Keratinocyte (primary cell): ENCODE measurements at regions not wholly inside any gene's neighbourhood (a gene's known extent, or its start where the extent isn't known, plus 50 kb on each side); places are given as distances from the start of the nearest gene placed in this dataset.

Experiments
- DNase-seq: peaks from one replicate; pipeline ENCODE4 v3.0.0-alpha.2; 2011; ENCODE audit warnings: low read depth, missing footprints, low spot score
- FAIRE-seq: peaks from 2 replicates; lab custom pipeline; 2011; peaks lifted over from hg19 to GRCh38; lab: Jason Lieb, UNC
- H2AFZ ChIP-seq: 2 replicates; pipeline ENCODE4 v1.6.0; 2012; ENCODE audit warnings: low read length, control low read depth, inconsistent platforms; ENCODE audit not compliant: control insufficient read depth
- H3K27ac ChIP-seq: 2 replicates; pipeline ENCODE4 v1.5.1; 2011; ENCODE audit warnings: low read length; ENCODE audit not compliant: control insufficient read depth, insufficient read depth
- H3K27me3 ChIP-seq: 3 replicates; pipeline ENCODE4 v1.6.0; 2011; ENCODE audit warnings: low read length; ENCODE audit not compliant: control insufficient read depth, insufficient read depth; ENCODE audit errors: extremely low read depth
- H3K36me3 ChIP-seq, 2 experiments: 2 replicates in 1 of 2; 3 replicates in 1 of 2; pipeline ENCODE4 v1.5.1; 2011; ENCODE audit warnings: low read length in 2 of 2, mild to moderate bottlenecking in 1 of 2; ENCODE audit not compliant: control insufficient read depth in 2 of 2, insufficient read depth in 2 of 2; ENCODE audit errors: extremely low read depth in 1 of 2
- H3K4me1 ChIP-seq: 3 replicates; pipeline ENCODE4 v1.5.1; 2011; ENCODE audit warnings: low read length; ENCODE audit not compliant: control insufficient read depth, insufficient read depth; ENCODE audit errors: extremely low read depth
- H3K4me2 ChIP-seq: 3 replicates; pipeline ENCODE4 v1.6.0; 2011; ENCODE audit warnings: low read depth, low read length; ENCODE audit not compliant: control insufficient read depth, insufficient read depth; ENCODE audit errors: extremely low read depth
- H3K4me3 ChIP-seq, 3 experiments: fragments of 200-600 bp in 1 of 3; sonication (generic) in 1 of 3; 2 replicates in 2 of 3; 3 replicates in 1 of 3; pipeline ENCODE4 v1.5.1; 2011 to 2016; ENCODE audit warnings: low read length in 3 of 3, mild to moderate bottlenecking in 3 of 3, control low read depth in 2 of 3, inconsistent platforms in 1 of 3, low read depth in 1 of 3, mixed read lengths in 1 of 3, mixed run types in 1 of 3, moderate library complexity in 1 of 3; ENCODE audit not compliant: control insufficient read depth in 2 of 3, insufficient read depth in 2 of 3; ENCODE audit errors: extremely low read depth in 1 of 3
- H3K79me2 ChIP-seq: 2 replicates; pipeline ENCODE4 v1.6.0; 2012; ENCODE audit warnings: low read length; ENCODE audit not compliant: control insufficient read depth, insufficient read depth
- H3K9ac ChIP-seq: 3 replicates; pipeline ENCODE4 v1.6.0; 2011; ENCODE audit warnings: low read length; ENCODE audit not compliant: control insufficient read depth, insufficient read depth; ENCODE audit errors: extremely low read depth
- H3K9me1 ChIP-seq: 3 replicates; pipeline ENCODE4 v1.6.0; 2011; ENCODE audit warnings: low read length; ENCODE audit not compliant: control insufficient read depth, insufficient read depth; ENCODE audit errors: extremely low read depth
- H3K9me3 ChIP-seq: 2 replicates; pipeline ENCODE4 v1.5.1; 2012; ENCODE audit warnings: low read depth, low read length; ENCODE audit not compliant: control insufficient read depth
- H4K20me1 ChIP-seq: 3 replicates; pipeline ENCODE4 v1.6.0; 2011; ENCODE audit warnings: low read length; ENCODE audit not compliant: control insufficient read depth, insufficient read depth; ENCODE audit errors: extremely low read depth
- EZH2 ChIP-seq: IDR thresholded peaks from one replicate; pipeline ENCODE4 v1.6.1; 2012; ENCODE audit warnings: inconsistent platforms, mild to moderate bottlenecking, low read length, moderate library complexity
- dilution Hi-C: fragments of 300-500 bp; cut with MboI; formaldehyde crosslinking; loops from one replicate; pipeline ENCODE4 v1.7.0; 2020; ENCODE audit warnings: low sequenced_read_pairs; ENCODE audit not compliant: extremely low pct_ligation_motif_present
- TF ChIP-seq, protein P1 (sequence below), 3 experiments: IDR thresholded peaks in 1 of 3; conservative IDR thresholded peaks in 1 of 3; optimal IDR thresholded peaks in 1 of 3; 2 replicates in 2 of 3; 3 replicates in 1 of 3; pipeline versions ENCODE3 to v1.5.1; 2011; ENCODE audit warnings: low read length in 3 of 3, mild to moderate bottlenecking in 3 of 3, moderate library complexity in 2 of 3, control low read depth in 1 of 3, inconsistent platforms in 1 of 3; ENCODE audit not compliant: insufficient read depth in 2 of 3; ENCODE audit errors: extremely low read depth in 1 of 3

DNA sequence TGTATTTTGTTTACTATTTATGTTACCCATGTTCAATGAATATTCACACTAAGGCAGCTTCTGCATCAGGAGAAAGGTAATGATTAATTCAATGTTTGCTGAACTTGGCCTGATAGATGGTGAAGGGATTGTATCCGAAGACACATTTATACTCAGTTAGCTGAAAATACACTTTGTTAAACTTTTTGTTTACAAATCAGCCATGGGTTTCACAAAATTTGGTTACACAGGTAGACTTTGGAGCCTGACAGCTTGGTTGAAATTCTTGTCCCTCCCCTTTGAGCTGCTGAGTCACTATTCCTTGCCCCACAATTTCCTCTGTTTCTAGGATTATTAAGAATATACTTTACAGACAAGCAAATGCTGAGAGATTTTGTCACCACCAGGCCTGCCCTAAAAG lies 162.6 kb downstream of the PPP1R3A start:
- Histone ChIP-seq H3K4me3 (no peak overlapping the region), H3K9ac (no peak overlapping the region), H3K9me3 (no peaks in the 10 kb centered on the region), H3K27ac (no peak overlapping the region), H3K27me3 (no peaks in the 10 kb centered on the region), H3K4me2 (no peak overlapping the region), H3K9me1 (no peaks in the 10 kb centered on the region), H2AFZ (no peak overlapping the region), H3K79me2 (no peaks in the 10 kb centered on the region), H4K20me1 (no peaks in the 10 kb centered on the region), H3K36me3 (no peaks in the 10 kb centered on the region), H3K4me1 (no peaks in the 10 kb centered on the region)
- TF ChIP-seq EZH2, result no peak
- TF ChIP-seq, protein P1, sequence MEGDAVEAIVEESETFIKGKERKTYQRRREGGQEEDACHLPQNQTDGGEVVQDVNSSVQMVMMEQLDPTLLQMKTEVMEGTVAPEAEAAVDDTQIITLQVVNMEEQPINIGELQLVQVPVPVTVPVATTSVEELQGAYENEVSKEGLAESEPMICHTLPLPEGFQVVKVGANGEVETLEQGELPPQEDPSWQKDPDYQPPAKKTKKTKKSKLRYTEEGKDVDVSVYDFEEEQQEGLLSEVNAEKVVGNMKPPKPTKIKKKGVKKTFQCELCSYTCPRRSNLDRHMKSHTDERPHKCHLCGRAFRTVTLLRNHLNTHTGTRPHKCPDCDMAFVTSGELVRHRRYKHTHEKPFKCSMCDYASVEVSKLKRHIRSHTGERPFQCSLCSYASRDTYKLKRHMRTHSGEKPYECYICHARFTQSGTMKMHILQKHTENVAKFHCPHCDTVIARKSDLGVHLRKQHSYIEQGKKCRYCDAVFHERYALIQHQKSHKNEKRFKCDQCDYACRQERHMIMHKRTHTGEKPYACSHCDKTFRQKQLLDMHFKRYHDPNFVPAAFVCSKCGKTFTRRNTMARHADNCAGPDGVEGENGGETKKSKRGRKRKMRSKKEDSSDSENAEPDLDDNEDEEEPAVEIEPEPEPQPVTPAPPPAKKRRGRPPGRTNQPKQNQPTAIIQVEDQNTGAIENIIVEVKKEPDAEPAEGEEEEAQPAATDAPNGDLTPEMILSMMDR (optimal IDR thresholded peaks at IDR 0.05 in 1 of 3, IDR thresholded peaks at IDR 0.05 in 1 of 3, conservative IDR thresholded peaks at IDR 0.05 in 1 of 3; ENCODE audit: extremely low read depth in 1 of 3, insufficient read depth in 2 of 3, low read length in 3 of 3), result no peak
- no peak for DNase-seq
- dilution Hi-C loops, result no loop called here
- no peak for FAIRE-seq

DNA sequence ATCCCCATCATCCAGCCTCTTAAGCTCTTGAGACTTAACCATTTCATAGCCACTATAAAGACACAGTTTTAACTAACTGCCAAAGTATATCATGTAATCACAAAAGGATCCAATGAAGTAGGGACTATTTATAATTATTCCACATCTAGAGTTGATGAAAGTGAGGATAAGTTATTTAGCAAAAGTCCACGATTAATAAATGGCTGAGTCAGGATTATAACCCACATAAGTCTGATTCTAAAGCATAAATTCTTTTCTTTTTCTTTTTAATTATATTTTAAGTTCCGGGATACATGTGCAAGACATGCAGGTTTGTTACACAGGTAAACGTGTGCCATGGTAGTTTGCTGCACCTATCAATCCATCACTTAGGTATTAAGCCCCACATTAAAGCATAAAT lies 166.1 kb downstream of the PPP1R3A start:
- Histone ChIP-seq H3K36me3 (no peaks in the 10 kb centered on the region), H3K4me2 (no peak overlapping the region), H3K27me3 (no peaks in the 10 kb centered on the region), H2AFZ (no peak overlapping the region), H3K4me1 (no peaks in the 10 kb centered on the region), H3K27ac (no peak overlapping the region), H3K4me3 (no peak overlapping the region), H3K9me1 (no peaks in the 10 kb centered on the region), H4K20me1 (no peaks in the 10 kb centered on the region), H3K79me2 (no peaks in the 10 kb centered on the region), H3K9ac (no peak overlapping the region), H3K9me3 (no peaks in the 10 kb centered on the region)
- no peak for FAIRE-seq
- no peak for TF ChIP-seq EZH2
- TF ChIP-seq, protein P1 (optimal IDR thresholded peaks at IDR 0.05 in 1 of 3, IDR thresholded peaks at IDR 0.05 in 1 of 3, conservative IDR thresholded peaks at IDR 0.05 in 1 of 3; ENCODE audit: extremely low read depth in 1 of 3, insufficient read depth in 2 of 3, low read length in 3 of 3), result no peak
- dilution Hi-C loops, result no loop called here
- no peak for DNase-seq
